LNCAP (cell line): ENCODE measurements at regions not wholly inside any gene's neighbourhood (a gene's known extent, or its start where the extent isn't known, plus 50 kb on each side); places are given as distances from the start of the nearest gene placed in this dataset.

ENCODE experiments used
- TF ChIP-seq, protein P1 (sequence below): fragments of 450-650 bp; IDR thresholded peaks from 2 replicates; pipeline ENCODE4 v1.5.1; 2017; ENCODE audit warnings: mild to moderate bottlenecking

- TF ChIP-seq, protein P1, sequence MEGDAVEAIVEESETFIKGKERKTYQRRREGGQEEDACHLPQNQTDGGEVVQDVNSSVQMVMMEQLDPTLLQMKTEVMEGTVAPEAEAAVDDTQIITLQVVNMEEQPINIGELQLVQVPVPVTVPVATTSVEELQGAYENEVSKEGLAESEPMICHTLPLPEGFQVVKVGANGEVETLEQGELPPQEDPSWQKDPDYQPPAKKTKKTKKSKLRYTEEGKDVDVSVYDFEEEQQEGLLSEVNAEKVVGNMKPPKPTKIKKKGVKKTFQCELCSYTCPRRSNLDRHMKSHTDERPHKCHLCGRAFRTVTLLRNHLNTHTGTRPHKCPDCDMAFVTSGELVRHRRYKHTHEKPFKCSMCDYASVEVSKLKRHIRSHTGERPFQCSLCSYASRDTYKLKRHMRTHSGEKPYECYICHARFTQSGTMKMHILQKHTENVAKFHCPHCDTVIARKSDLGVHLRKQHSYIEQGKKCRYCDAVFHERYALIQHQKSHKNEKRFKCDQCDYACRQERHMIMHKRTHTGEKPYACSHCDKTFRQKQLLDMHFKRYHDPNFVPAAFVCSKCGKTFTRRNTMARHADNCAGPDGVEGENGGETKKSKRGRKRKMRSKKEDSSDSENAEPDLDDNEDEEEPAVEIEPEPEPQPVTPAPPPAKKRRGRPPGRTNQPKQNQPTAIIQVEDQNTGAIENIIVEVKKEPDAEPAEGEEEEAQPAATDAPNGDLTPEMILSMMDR, result no peak
These were observed 95.0 kb downstream of the MACIR start for GRCh38 chr5:103353581-103353980.

- TF ChIP-seq, protein P1, result no peak
These were observed 89.3 kb downstream of the MACIR start for GRCh38 chr5:103347716-103348423.

- TF ChIP-seq, protein P1, result no peak
These were observed 87.7 kb downstream of the MACIR start for GRCh38 chr5:103346162-103346748.

- TF ChIP-seq, protein P1, result no peak
These were observed 86.9 kb downstream of the MACIR start for GRCh38 chr5:103345461-103345860.

- TF ChIP-seq, protein P1, result no peak
These were observed 82.3 kb downstream of the MACIR start for GRCh38 chr5:103340717-103341388.

GRCh38 chr5:103340132-103340531, 81.6 kb downstream of the MACIR start:
- TF ChIP-seq, protein P1, result no peak

- TF ChIP-seq, protein P1, result no peak
These were observed 78.4 kb downstream of the MACIR start for GRCh38 chr5:103336941-103337340.
